GM21619 (cell line): ENCODE measurements at regions not wholly inside any gene's neighbourhood (a gene's known extent, or its start where the extent isn't known, plus 50 kb on each side); places are given as distances from the start of the nearest gene placed in this dataset.

Experiments used
- ATAC-seq: cut with Tn5 transposase; IDR thresholded peaks from one replicate; pipeline ENCODE4 v1.9.1; 2021; ENCODE audit not compliant: unreplicated experiment

DNA sequence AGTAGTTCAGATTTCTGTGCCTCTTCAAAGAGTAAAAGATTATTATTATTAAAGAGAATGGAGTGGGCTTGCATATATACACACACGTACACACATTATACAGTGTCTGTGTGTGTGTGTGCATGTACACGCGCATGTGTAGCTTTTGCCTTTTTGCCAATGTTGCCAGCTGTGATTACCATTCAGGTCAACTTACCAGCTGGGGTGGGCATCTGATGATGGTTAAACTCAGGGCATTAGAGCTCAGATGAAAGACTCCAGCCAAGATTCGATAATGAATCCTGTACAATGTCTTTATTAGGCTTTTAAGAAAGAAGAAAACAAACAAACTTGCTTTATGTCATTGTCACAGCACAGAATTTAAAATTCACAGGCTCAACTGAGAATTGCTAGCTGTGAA is 296.5 kb upstream of the DMAC1 start:
- ATAC-seq: no peak

DNA sequence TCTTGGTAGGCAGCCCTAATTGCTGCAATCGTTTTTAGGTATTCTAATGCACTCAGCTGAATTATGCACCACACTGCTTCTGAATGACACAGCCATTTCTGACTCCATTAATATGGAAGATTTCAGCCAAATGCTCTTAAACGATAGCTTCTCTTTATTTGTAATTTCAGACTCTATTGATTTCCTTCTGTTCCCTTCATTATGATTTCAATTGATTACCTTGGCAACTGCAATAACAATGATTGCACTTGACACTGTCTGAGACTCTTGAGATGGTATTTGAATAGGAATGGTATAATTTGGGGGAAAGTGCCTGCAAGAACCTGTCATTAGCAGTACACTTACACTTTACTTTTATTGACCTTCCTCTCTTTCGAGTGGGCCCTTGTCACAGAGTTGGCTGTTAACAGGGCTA is 296.1 kb upstream of the DMAC1 start:
- no peak for ATAC-seq

DNA sequence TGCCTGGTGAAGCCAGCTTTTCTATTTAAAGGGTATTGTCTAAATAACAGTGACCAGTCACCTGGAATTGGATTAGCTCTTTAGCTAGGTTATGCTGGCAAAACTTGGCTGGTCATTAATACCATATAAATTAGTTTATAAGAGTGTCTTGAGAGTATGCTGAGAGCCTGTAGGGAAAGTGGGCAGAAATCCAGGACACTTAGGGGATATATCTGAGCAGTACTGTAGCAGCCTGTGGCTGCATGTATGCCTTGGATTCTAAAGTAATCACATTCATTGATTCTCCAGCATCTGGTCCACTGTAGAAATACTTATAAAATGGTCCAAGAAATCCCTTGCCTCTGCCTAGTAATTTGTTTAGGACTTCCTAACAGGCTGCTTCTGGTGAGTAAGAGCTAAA is 288.9 kb upstream of the DMAC1 start:
- ATAC-seq: no peak

DNA sequence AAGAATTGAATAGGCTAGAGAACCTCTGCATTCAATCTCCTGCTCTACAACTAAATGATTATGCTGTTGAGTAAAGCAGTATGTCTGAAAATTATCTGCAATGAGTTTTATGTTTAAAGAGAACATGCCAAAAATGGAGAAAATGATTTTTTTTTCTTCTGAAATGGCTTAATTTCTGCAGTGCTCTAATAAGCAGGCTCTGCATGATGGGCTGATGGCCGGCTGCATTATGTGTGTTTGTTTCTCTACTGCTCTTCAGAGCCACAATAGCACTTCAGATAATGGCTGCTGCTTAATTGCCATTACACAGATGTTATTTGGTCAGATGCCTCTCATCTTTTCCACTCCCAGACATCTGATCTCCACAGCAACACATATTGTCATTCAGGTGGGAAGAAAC is 286.4 kb upstream of the DMAC1 start:
- ATAC-seq: no peak

DNA sequence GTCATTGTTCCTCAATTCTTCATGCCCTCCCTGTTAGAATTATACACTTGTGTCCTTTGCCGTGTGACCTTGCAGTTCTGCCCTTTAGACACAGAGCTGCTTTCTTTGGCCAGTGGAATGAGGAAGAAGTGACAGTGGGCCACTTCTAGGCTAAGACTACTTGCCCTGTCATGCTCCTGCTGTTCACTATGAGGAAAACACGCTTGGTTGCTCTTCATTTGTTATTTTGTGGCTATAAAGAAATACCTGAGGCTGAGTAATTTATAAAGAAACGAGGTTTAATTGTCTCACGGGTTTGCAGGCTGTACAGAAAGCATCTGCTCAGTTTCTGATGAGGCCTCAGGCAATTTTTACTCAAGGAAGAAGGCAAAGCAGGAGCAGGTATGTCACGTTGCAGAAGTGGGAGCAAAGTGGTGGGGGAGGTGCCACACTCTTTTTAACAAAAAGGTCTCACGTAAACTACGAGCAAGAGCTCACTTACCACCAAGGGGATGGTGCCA is 279.1 kb upstream of the DMAC1 start:
- ATAC-seq: no peak

DNA sequence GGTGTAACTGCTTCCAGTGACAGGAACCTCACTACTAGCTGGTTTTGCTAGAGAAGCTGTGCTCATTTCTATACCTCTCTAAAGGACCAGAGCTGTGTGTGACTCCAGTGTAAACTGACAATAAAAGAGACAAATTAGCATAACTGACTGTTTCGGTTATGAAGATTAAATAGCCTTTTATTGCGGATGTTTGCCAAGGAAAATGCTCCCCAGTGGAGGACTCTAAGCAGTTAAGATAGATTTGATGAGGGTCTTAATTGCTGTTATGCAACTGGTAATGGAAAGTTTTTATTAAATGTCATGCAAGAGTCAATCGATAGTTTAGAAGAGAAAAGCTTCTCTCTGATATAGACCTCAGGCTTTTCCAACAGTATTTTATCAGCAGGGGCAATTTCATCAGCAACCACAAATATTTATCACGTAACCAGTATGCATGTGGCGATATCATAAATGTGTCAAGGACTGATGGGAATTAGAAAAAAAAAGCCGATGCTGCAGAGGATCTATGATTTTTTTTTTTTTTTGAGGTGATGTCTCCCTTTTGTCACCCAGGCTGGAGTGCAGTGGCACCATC is 275.2 kb upstream of the DMAC1 start:
- ATAC-seq: no peak

DNA sequence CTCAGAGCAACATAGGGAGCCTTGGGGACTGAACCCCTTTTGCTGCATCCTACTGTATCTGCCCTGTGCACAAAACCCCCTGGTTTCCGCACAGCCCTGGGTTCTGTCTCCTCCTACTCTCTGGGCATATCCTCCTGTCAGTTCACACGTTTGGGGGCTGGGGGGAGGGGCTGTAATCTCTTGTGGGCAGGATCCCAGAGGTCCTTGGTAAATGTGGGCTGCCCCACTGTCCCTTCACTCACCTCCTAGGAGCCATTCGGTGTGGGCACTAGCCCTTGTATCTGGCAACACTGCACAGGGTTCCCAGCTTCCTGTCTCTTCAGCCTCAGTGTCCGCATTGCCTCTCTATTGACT is 271.8 kb upstream of the DMAC1 start:
- no peak for ATAC-seq

DNA sequence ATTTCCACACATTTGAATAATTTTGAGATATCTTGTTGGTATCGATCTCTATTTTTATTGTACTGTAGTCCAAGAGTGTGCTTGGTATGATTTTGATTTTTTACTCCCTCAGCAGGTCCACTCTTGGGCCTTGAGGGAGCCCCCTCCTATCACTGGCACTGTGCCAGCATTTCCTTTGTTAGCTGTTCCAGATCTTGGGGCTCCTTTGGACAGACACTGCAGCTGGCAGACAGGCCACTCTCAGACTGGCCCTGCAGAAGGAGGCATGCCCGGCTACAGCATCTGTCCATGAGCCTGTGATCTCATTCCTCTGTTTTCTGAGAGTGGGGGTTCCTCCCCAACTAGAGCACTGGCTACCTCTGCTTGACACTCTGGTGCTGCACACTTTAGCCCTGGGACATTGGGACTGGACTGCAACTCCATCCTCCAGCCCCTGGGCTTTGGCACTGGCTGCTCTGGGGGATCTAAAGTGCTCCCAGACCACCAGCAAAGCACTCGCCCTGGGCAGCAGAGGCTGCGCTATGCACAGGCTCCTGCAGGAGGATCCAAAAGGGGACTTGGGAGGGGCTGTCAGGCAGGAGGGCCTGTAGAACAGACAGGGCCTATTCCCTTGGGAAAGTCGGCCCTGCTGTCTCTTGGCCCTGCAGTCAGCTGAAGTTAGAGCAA is 271.3 kb upstream of the DMAC1 start:
- no peak for ATAC-seq

DNA sequence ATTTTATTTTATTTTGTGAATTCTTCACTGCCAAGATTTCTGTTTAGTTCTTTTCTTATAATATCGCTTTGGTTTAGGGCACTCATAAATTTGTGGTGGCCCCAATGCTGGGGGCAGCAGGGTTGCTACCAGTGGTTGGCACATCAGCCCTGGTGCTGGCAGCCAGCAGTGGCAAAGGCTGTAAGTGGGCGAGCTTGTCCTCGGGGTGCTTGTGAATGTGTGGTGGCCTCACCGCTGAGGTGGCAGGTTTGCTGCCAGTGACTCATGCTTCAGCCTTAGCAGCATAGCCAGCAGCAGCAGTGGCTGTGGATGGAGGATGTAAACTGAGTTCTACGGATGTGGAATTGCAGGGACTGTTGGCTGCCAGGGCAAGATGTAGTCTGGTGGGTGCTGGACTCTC is 262.9 kb upstream of the DMAC1 start:
- no peak for ATAC-seq

DNA sequence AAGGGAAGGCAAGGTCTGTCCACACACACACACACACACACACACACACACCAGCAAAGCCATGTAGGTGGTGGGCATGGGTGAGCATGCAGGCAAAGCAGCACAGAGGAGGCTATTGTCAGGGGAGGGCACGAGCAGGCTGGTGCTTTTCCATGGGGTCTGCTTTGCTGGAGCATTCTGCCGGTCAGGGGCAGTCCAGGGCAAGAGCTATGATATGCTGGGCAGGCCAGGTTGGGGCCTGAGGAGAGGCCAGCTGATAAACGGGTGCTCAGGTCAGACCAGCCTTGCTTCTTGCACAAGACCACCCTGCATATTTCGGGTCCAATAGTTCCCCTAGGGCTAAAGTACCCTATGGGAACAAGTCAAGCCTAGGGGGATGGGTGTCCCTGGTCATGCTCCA is 253.9 kb upstream of the DMAC1 start:
- ATAC-seq: no peak

DNA sequence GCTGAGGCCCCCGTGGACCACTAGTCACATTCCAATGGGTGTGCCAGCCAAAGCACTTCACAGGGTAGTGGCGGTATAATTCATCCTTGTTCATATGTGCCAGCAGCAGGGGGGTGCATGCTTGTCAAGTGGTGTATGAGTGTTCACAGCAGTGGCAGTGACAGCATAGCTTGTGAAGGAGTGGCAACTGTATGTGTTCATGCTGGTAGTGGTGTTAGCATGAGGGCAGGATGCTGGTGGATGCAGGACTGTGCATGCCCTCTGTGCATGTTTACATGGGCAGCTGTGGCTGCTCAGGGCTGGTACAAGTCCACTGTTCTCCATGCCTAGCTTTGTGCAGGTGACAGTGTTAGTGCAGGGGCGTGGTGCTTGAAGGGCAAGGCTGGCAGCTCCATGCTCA is 253.4 kb upstream of the DMAC1 start:
- ATAC-seq: no peak

DNA sequence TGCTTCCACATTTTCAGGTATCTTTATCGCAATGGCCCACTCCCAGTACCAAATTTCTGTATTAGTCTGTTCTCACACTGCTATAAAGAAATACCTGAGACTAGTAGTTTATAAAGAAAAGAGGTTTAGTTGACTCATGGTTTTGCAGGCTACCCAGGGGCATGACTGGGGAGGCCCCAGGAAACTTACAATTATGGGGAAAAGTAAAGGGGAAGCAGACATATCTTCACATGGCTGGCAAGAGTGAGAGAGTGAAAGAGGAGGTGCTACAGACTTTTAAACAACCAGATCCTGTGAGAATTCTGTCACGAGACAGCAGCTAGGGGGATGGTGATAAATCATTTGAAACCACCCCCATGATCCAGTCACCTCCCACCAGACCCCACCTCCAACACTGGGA is 238.2 kb upstream of the DMAC1 start:
- ATAC-seq: no peak

DNA sequence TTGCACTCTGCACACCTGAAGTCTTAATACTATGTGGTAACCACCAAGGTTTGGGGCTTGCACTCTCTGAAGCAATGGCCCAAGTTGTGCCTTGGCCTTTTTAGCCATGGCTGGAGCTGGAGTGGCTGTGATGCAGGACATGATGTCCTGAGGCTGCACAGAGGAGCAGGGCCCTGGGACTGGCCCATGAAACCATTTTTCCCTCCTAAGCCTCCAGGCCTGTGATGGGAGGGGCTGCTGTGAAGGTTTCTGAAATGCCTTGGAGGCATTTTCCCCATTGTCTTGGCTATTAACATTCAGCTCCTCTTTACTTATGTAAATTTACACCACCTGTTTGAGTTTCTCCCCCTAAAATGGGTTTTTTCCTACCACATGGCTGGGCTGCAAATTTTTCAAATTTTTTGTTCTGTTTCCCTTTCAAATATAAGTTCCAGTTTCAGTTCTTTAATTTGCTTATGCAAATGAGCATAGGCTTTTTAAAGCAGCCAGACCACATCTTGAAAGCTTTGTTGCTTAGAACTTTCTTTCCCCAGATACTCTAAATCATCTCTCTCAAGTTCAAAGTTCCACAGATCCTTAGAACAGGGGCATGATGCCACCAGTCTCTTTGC is 237.4 kb upstream of the DMAC1 start:
- ATAC-seq: no peak

DNA sequence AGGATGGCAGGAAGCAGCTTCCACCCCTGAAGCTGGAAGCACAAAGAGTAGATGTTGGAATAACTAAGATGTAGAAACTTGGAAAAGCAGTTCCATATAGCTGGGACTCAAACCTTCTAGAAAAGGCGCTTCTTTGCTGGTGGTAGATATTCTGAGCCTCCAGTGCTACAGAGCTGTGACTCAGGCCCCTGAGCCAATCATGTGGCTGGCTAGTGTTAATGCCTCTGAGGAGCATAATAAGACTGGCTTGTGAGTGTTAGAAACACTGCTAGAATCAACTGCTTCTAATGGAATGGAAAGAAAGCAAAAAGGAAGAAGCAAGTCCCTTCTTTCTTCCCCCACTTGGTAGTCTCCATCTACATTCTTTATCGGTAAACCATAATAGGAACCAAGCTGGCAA is 234.2 kb upstream of the DMAC1 start:
- ATAC-seq: no peak

DNA sequence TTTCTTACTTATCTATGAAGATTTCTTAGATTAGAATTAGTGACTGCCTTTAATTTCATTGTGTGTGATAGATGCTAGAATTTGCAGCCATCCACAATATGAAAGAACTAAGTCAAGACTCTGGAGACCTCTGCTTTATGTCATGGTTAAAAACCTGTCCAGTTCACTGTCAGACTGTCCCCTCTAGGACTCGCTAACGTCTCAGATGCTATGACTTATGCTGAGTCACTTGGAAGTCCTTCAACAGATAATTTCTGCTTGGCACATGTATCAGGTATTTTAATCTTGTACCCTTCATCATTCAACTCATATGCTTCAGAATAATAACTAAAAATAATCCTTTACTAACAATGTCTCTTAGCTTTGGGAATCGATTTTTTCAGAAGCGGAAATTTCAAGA is 230.5 kb upstream of the DMAC1 start:
- no peak for ATAC-seq

DNA sequence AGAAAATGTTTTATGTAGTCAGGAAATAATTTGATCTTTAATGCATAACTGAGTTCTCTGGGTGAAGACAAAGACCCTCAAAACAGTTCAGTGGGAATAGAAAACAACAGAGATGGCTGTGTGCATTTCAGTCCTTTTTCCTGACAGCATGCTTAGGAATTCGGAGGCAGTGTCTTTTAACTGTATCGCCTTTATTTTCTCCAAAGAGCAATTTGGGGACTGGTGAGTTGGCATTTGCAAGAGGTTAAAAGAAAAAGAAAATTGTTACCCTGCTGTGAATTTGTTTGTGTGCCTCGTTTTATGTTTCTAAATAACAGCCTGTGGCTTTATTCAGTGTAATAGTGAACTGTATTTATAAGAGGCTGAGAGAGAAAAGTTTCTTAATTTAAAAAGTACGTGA is 227.8 kb upstream of the DMAC1 start:
- no peak for ATAC-seq

DNA sequence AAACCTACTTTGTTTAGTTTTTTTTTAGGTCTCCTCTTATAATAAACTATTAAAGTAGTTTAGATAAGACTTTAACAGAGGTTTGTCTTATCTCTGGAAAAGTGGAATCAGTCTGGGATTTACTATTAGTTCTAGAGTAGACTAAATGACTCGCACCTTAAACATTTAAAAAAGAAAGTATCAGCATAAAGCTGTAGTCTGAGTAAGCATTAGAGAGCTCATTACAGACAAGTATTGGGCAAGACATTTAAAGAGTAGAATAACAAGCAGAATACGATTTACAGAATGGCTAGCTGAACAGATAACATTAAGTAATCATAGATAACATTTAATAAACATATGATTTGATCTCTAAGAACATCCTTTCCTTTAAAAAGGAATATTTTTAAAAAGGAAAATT is 226.0 kb upstream of the DMAC1 start:
- ATAC-seq: no peak

DNA sequence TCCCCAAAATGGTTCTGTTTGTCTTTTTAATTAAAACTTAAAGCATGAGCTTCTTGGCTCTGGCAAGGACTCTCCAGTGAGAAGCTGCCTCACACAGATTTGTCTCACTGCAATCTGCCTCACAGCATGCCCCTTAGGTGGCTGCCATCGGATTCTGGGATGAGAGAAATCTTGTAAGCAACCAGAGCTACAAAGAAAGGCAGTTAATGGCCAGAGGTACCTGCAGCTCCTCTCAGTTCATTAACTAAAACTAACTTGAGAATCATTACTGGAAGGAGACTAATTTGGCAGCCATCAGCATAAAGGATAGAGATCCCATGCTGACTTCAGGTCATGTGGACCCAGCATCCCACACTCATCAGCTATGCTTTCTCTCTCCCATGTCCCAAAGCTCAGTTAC is 220.6 kb upstream of the DMAC1 start:
- ATAC-seq: no peak

DNA sequence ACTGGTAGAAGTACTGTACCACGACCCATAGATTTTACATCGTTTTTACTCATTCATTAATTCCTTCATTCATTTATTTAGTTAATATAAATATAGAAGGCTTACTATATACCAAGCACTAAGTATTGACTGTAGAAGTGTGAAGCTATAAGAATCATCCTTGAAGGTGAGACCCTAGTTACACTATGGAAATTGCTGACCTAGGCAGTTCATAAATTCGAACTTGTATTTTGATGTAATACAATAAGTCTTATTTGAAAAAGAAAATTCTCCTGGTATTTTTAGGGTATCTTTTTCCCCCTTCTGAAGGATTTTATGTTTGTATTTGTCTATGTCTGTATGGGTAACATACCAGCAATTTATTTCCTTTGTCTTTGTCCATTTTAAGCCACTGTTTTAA is 220.1 kb upstream of the DMAC1 start:
- ATAC-seq: no peak

DNA sequence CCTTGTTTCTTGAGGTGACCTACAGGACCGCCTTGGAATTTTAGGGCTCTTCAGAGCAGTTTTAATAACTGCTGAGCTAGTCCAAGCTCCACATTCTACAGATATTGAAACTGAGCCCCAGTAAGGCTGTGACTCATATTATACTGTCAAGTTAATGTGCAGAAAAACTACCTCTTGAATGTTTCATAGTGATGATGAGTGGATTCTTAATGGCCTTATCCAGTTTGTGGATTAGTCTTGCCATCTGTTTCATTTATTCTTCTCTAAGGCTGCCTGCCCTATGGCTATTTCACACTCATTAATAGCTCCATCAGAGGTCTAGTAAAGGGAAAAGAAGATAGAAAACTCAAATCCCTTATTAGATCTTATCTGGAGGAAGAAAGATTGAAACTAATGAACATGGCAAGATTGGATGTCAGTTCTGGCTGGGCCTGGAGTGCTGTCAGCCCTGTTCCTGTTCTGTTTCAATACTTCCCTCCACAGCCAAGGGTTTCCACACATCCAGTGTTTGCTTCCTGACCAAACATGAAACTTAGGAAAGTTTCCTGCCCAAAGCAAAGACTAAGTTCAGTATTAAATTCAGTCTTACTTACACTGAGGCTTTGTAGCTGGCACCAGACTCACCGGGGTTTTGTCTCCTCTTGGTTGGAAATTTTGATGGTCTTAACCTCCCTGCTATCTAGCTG is 215.6 kb upstream of the DMAC1 start:
- ATAC-seq: no peak

DNA sequence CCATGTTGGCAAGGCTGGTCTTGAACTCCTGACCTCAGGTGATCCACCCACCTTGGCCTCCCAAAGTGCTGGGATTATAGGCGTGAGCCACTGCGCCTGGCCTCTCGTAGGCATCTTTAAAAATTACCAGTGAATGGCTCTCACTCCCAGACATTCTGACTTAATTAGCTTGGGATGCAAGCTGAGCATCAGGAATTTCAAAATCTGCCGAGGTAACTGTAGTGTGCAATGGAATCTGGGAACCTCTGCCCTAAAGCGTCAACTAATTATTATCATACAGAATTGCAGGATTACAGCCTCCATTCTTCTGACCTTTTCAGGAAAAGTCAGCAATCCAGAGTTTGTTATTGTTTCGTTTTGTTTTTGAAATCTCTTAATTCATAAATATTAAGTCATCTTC is 213.4 kb upstream of the DMAC1 start:
- no peak for ATAC-seq

DNA sequence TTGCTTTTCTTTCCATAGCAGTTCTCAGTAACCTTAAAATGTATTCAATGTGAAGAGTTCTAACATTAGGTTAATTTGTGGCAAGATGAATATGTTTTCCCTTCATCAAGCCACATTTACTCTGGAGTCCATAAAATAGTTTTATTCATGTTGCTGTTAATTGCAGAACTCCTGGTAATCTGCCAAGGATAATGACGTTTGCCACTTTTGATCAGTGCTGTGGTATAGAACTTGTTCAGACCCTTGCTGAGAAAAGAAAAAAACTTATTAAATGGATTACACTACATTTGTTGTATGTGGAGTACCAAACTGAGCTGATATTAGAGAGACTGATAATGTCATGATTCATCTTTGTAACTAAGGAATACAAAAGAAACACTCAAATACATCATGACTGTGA is 212.4 kb upstream of the DMAC1 start:
- ATAC-seq: no peak
